Natural killer cell treated with Interleukin-12 subunit alpha and Interleukin-12 subunit beta and Interleukin-15 and Interleukin-18, amount 100 ng/mL, for 72 hours (primary cell): ENCODE measurements at regions not wholly inside any gene's neighbourhood (a gene's known extent, or its start where the extent isn't known, plus 50 kb on each side); places are given as distances from the start of the nearest gene placed in this dataset.
A peak's percentile ranks its signal among the peaks of the same experiment; 100 is the strongest.

Experiments used
- ATAC-seq, 2 donors: fragments of 150-1000 bp; cut with Tn5 transposase in 1 of 2; sonication (Bioruptor Pico), chemical (Tn5 transposase) in 1 of 2; 2 replicates each; pipeline ENCODE4 v1.10.0; 2021
- DNase-seq: peaks from one replicate; pipeline ENCODE4 v3.0.0; 2022; ENCODE audit warnings: low spot score
- H3K27ac Mint-ChIP-seq, 2 donors: 1 replicate in 1 of 2; 2 replicates in 1 of 2; pipeline ENCODE4 v1.8.0; 2022; ENCODE audit warnings: mixed read lengths in 2 of 2, mild to moderate bottlenecking in 1 of 2, moderate library complexity in 1 of 2
- H3K27me3 Mint-ChIP-seq, 2 donors: 1 replicate in 1 of 2; 2 replicates in 1 of 2; pipeline ENCODE4 v1.8.0; 2022; ENCODE audit warnings: mixed read lengths in 2 of 2
- H3K36me3 Mint-ChIP-seq: one replicate; pipeline ENCODE4 v1.8.0; 2022; ENCODE audit warnings: mixed read lengths
- H3K4me1 Mint-ChIP-seq, 2 donors: 1 replicate in 1 of 2; 2 replicates in 1 of 2; pipeline ENCODE4 v1.8.0; 2022; ENCODE audit warnings: low read depth in 2 of 2, mixed read lengths in 2 of 2, mild to moderate bottlenecking in 1 of 2
- H3K4me3 Mint-ChIP-seq: one replicate; pipeline ENCODE4 v1.8.0; 2022; ENCODE audit warnings: mixed read lengths
- H3K9me3 Mint-ChIP-seq: 2 replicates; pipeline ENCODE4 v1.8.0; 2022; ENCODE audit warnings: mixed read lengths

- Mint-ChIP-seq H3K27ac (peak overlapping the region; percentile 73 to 94), H3K4me3 (peak overlapping the region; percentile 84), H3K4me1 (peaks cover 66 to 69% of the 10 kb centered on the region in 2 donors), H3K27me3 (peaks cover 0 to under 1% of the 10 kb centered on the region in 2 donors), H3K9me3 (no peaks in the 10 kb centered on the region), H3K36me3 (no peaks in the 10 kb centered on the region)
- DNase-seq, result no peak
- ATAC-seq, result peak; percentile 41 to 62
Observed at GRCh38 chr16:85984947-85985451, 86.0 kb downstream of the IRF8 start.

DNA sequence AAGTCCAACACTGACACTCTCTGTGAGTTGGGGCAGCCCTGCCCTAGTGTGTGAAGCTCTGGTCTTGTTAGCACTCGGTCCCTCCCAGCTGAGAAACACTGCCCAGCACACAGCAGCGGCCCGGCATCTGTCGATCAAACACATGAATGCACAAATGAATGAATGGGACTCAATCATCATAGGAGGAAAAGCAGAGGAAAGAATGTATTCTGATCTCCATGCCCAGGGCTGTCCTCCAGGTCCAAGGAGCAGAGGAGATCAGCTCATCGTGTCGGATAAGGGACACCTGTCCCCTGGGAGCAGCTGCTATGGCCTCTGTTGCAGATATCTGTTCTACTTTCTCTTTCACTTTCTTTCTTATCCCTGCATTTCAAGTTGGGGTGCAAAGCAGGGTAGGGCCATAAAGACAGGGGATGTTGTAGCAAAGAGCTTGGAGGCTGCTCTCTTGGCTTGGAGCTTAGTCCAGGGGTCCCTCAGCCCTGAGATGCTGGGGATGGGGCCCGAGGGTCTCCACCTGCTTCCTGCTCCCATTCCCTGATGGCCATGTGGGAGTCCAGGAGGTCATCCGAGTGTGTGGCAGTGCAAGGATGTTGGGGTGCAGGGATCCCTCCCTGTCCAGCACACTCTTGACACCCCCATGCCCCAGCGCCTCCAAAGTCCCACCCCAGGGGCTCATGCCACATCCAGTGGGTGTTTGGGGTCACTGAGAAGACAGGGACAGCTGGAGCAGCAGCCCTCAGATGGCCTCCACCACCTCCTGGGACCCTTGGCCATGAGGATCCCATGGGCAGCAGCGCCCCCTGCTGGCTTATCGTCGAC, 88.2 kb downstream of the IRF8 start:
- H3K27ac Mint-ChIP-seq, result peak overlapping the region; percentile 73 to 94
- H3K36me3 Mint-ChIP-seq, result no peaks in the 10 kb centered on the region
- DNase-seq (no peak), ATAC-seq (peak; percentile 56 to 74)
- H3K4me1 Mint-ChIP-seq, result peaks cover 61 to 64% of the 10 kb centered on the region in 2 donors
- peaks cover 0 to 6% of the 10 kb centered on the region in 2 donors for H3K27me3 Mint-ChIP-seq
- no peaks in the 10 kb centered on the region for H3K9me3 Mint-ChIP-seq
- H3K4me3 Mint-ChIP-seq, result peak overlapping the region; percentile 84

DNA sequence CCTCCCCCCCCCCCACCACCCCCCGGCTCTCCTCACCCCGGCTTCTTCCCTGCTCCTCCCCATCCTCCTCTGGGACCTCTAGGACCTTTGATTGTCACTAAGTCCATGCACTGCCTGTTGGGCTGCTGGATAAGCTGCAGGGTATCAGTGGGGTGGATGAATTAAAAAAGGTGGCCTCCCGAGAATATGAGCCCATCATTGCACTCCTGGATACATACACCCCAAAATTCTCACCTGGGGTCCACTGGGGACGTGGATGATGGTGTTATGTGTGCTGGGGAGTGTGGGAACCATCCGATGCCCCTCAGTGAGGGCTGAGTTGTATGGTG, 88.8 kb downstream of the IRF8 start:
- Mint-ChIP-seq H3K4me3 (peak overlapping the region; percentile 36), H3K27me3 (peaks cover 0 to 6% of the 10 kb centered on the region in 2 donors), H3K9me3 (no peaks in the 10 kb centered on the region), H3K27ac (peak overlapping the region; percentile 29 to 84), H3K36me3 (no peaks in the 10 kb centered on the region), H3K4me1 (peaks cover 62 to 67% of the 10 kb centered on the region in 2 donors)
- DNase-seq, result no peak
- ATAC-seq, result no peak

GRCh38 chr16:85988306-85988705, 89.3 kb downstream of the IRF8 start:
- Mint-ChIP-seq H3K27me3 (peaks cover 0 to 6% of the 10 kb centered on the region in 2 donors), H3K36me3 (no peaks in the 10 kb centered on the region), H3K4me1 (peaks cover 66 to 67% of the 10 kb centered on the region in 2 donors), H3K9me3 (no peaks in the 10 kb centered on the region), H3K27ac (peak overlapping the region; percentile 29 to 84), H3K4me3 (peak overlapping the region; percentile 80)
- ATAC-seq (no peak), DNase-seq (no peak)

- peaks cover 0 to 6% of the 10 kb centered on the region in 2 donors for H3K27me3 Mint-ChIP-seq
- DNase-seq (peak; percentile 49), ATAC-seq (peak; percentile 5 to 46)
- peak overlapping the region; percentile 80 for H3K4me3 Mint-ChIP-seq
- H3K36me3 Mint-ChIP-seq, result no peaks in the 10 kb centered on the region
- H3K9me3 Mint-ChIP-seq, result no peaks in the 10 kb centered on the region
- peaks cover 66 to 67% of the 10 kb centered on the region in 2 donors for H3K4me1 Mint-ChIP-seq
- peak overlapping the region; percentile 29 to 84 for H3K27ac Mint-ChIP-seq
Observed at GRCh38 chr16:85988723-85989313, 89.9 kb downstream of the IRF8 start.

DNA sequence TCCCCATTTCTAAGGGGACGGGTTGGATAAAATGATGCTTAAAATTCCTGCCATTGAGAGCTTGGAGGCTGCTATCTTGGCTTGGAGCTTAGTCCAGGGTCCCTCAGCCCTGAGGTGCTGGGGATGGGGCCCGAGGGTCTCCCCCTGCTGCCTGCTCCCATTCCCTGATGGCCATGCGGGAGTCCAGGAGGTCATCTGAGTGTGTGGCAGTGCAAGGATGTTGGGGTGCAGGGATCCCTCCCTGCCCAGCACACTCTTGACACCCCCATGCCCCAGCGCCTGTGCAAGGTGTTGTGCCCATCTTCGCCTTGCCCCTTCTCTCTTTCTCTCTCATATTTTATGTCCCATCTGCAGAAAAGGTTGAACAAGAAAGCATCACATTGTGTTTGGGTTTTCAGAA, 90.4 kb downstream of the IRF8 start:
- peak; percentile 13 for DNase-seq
- Mint-ChIP-seq H3K9me3 (no peaks in the 10 kb centered on the region), H3K4me1 (peaks cover 64% of the 10 kb centered on the region in 2 donors), H3K27ac (peak overlapping the region; percentile 29 to 84), H3K36me3 (no peaks in the 10 kb centered on the region), H3K27me3 (peaks cover 0 to 6% of the 10 kb centered on the region in 2 donors), H3K4me3 (peak overlapping the region; percentile 80)
- no peak for ATAC-seq

DNA sequence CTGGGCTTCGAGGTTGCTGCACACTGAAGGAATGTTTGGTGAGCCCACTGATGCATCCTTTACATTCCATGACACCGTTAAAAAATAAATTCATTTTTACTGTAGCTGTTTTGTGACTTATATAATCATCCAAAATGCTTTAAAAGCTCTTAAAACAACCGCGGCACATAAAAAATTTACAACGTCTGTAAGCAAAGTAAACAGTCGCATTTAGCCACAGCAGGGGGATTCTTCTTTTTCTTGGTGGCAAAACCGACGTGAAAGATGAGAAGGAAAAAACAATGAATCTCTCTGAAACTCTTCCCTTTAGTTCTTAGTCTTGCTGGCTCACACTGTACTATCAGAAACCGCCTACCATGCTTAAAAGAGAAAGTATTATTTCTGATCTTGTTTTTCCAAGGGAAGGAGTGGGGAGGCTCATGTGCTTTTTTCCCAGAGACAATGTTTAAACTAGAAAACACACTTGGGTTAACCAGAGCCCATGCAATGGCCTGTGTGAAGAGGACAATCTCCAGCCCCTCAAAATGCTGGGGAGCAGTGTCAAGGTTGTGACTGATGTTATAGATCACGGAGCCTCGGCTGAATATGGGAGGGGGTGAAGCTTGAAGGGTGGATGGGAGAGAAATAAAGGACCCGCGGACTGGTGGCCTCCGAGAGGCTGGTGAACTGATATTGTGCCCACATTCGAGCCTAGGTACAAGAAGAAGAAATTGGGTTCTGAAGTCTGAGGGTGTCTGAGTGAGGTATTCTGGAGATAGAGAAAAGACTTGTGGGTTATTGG, 91.1 kb downstream of the IRF8 start:
- H3K4me3 Mint-ChIP-seq, result peak overlapping the region; percentile 28
- H3K36me3 Mint-ChIP-seq, result no peaks in the 10 kb centered on the region

GRCh38 chr16:85990861-85991301, 91.9 kb downstream of the IRF8 start:
- no peaks in the 10 kb centered on the region for H3K9me3 Mint-ChIP-seq

More for the DNA sequence above, 91.1 kb downstream of the IRF8 start:
- ATAC-seq (no peak), DNase-seq (peak; percentile 26)
- Mint-ChIP-seq H3K27ac (peak overlapping the region in 1 of 2 donors; percentile 66), H3K27me3 (peaks cover 0 to 6% of the 10 kb centered on the region in 2 donors), H3K9me3 (no peaks in the 10 kb centered on the region), H3K4me1 (peaks cover 57 to 58% of the 10 kb centered on the region in 2 donors)

GRCh38 chr16:85991425-85991824, 92.5 kb downstream of the IRF8 start:
- peaks cover 0 to 9% of the 10 kb centered on the region in 2 donors for H3K27me3 Mint-ChIP-seq
- ATAC-seq (no peak), DNase-seq (peak; percentile 52)
- peak overlapping the region in 1 of 2 donors; percentile 61 for H3K27ac Mint-ChIP-seq
- H3K4me1 Mint-ChIP-seq, result peaks cover 49 to 54% of the 10 kb centered on the region in 2 donors
- H3K9me3 Mint-ChIP-seq, result no peaks in the 10 kb centered on the region
- H3K36me3 Mint-ChIP-seq, result no peaks in the 10 kb centered on the region
- H3K4me3 Mint-ChIP-seq, result no peak overlapping the region

More at GRCh38 chr16:85990861-85991301, 91.9 kb downstream of the IRF8 start:
- Mint-ChIP-seq H3K27me3 (peaks cover 0 to 6% of the 10 kb centered on the region in 2 donors), H3K4me1 (peaks cover 50 to 54% of the 10 kb centered on the region in 2 donors), H3K4me3 (no peak overlapping the region), H3K36me3 (no peaks in the 10 kb centered on the region), H3K27ac (peak overlapping the region in 1 of 2 donors; percentile 66)
- DNase-seq, result peak; percentile 47
- ATAC-seq, result no peak

GRCh38 chr16:85991856-85992255, 92.9 kb downstream of the IRF8 start:
- ATAC-seq (no peak), DNase-seq (peak; percentile 10)
- peaks cover 0 to 9% of the 10 kb centered on the region in 2 donors for H3K27me3 Mint-ChIP-seq
- peak overlapping the region in 1 of 2 donors; percentile 31 for H3K27ac Mint-ChIP-seq
- H3K9me3 Mint-ChIP-seq, result no peaks in the 10 kb centered on the region
- H3K4me1 Mint-ChIP-seq, result peaks cover 45 to 52% of the 10 kb centered on the region in 2 donors
- no peaks in the 10 kb centered on the region for H3K36me3 Mint-ChIP-seq
- H3K4me3 Mint-ChIP-seq, result no peak overlapping the region

DNA sequence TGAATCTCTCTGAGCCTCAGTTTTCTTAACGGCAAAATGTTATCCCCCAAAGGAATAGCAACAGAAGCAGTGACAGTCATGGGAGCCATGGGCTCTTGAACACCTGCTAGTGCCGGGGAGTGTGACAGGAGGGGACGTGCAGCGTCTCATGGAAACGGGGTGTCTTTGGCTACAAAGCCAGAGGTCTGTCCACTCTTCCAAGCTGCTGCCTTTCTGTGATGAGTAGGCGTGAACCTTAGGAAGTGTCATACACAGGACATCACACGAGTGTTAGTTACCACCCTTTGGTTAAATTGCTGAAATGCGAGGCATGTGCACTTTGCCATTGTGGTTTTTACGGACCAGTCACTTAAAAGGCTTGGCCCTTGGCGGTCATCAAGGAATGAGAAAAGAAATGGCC, 93.4 kb downstream of the IRF8 start:
- peak overlapping the region in 1 of 2 donors; percentile 31 for H3K27ac Mint-ChIP-seq
- ATAC-seq, result no peak
- DNase-seq, result peak; percentile 25
- H3K36me3 Mint-ChIP-seq, result no peaks in the 10 kb centered on the region
- H3K4me3 Mint-ChIP-seq, result no peak overlapping the region
- H3K9me3 Mint-ChIP-seq, result no peaks in the 10 kb centered on the region
- H3K27me3 Mint-ChIP-seq, result peaks cover 0 to 9% of the 10 kb centered on the region in 2 donors
- peaks cover 41 to 48% of the 10 kb centered on the region in 2 donors for H3K4me1 Mint-ChIP-seq

GRCh38 chr16:85992779-85993178, 93.8 kb downstream of the IRF8 start:
- H3K9me3 Mint-ChIP-seq, result no peaks in the 10 kb centered on the region

More at GRCh38 chr16:85992779-85993178, 93.8 kb downstream of the IRF8 start:
- DNase-seq, result no peak
- no peaks in the 10 kb centered on the region for H3K36me3 Mint-ChIP-seq
- H3K4me1 Mint-ChIP-seq, result peaks cover 39 to 47% of the 10 kb centered on the region in 2 donors
- H3K27ac Mint-ChIP-seq, result peak overlapping the region in 1 of 2 donors; percentile 1
- no peak for ATAC-seq
- H3K27me3 Mint-ChIP-seq, result peaks cover 0 to 9% of the 10 kb centered on the region in 2 donors
- no peak overlapping the region for H3K4me3 Mint-ChIP-seq
